HG03135 (cell line): ENCODE measurements at regions not wholly inside any gene's neighbourhood (a gene's known extent, or its start where the extent isn't known, plus 50 kb on each side); places are given as distances from the start of the nearest gene placed in this dataset.
"Not testable (repeated sequence)": the region's sequence is repeated elsewhere in the genome, so short reads cannot be mapped to it uniquely, and the experiment has no call there.

ENCODE experiments used
- ATAC-seq: cut with Tn5 transposase; IDR thresholded peaks from one replicate; pipeline ENCODE4 v1.9.1; 2021; ENCODE audit warnings: mild to moderate bottlenecking, moderate library complexity; ENCODE audit not compliant: unreplicated experiment

- no peak for ATAC-seq
Measured at GRCh38 chr10:84921701-84922100, 593.3 kb downstream of the CCSER2 start.

GRCh38 chr10:84924131-84924530 is 595.7 kb downstream of the CCSER2 start:
- ATAC-seq = no peak

- no peak for ATAC-seq
Measured at GRCh38 chr10:84925495-84925894, 597.1 kb downstream of the CCSER2 start.

GRCh38 chr10:84933402-84933801 is 605.0 kb downstream of the CCSER2 start:
- no peak for ATAC-seq

GRCh38 chr10:84935772-84936171 is 607.4 kb downstream of the CCSER2 start:
- ATAC-seq = no peak

GRCh38 chr10:84938117-84938905 is 609.9 kb downstream of the CCSER2 start:
- no peak for ATAC-seq

GRCh38 chr10:84943541-84943940 is 615.2 kb downstream of the CCSER2 start:
- ATAC-seq = no peak

- ATAC-seq = no peak
Measured at GRCh38 chr10:84944187-84944586, 615.8 kb downstream of the CCSER2 start.

GRCh38 chr10:84945791-84946190 is 617.4 kb downstream of the CCSER2 start:
- no peak for ATAC-seq

- no peak for ATAC-seq
Measured at GRCh38 chr10:84946904-84947303, 618.5 kb downstream of the CCSER2 start.

- no peak for ATAC-seq
Measured at GRCh38 chr10:84948644-84949043, 620.3 kb downstream of the CCSER2 start.

- no peak for ATAC-seq
Measured at GRCh38 chr10:84951616-84952015, 623.2 kb downstream of the CCSER2 start.

GRCh38 chr10:84957427-84957826 is 629.0 kb downstream of the CCSER2 start:
- no peak for ATAC-seq

- no peak for ATAC-seq
Measured at GRCh38 chr10:84965468-84965867, 637.1 kb downstream of the CCSER2 start.

- no peak for ATAC-seq
Measured at GRCh38 chr10:84966708-84967441, 638.5 kb downstream of the CCSER2 start.

- ATAC-seq = not testable (repeated sequence)
Measured at GRCh38 chr10:84969297-84969696, 640.9 kb downstream of the CCSER2 start.

- ATAC-seq = no peak
Measured at GRCh38 chr10:84987039-84987438, 658.6 kb downstream of the CCSER2 start.

- ATAC-seq = no peak
Measured at GRCh38 chr10:84988011-84988410, 659.6 kb downstream of the CCSER2 start.

- no peak for ATAC-seq
Measured at GRCh38 chr10:84990713-84991112, 662.3 kb downstream of the CCSER2 start.

- no peak for ATAC-seq
Measured at GRCh38 chr10:84991301-84991700, 662.9 kb downstream of the CCSER2 start.

GRCh38 chr10:84993251-84994035 is 665.1 kb downstream of the CCSER2 start:
- ATAC-seq = no peak
